ENCODE measurements at regions not wholly inside any gene's neighbourhood (a gene's known extent, or its start where the extent isn't known, plus 50 kb on each side); places are given as distances from the start of the nearest gene placed in this dataset.

- TF ChIP-seq ZNF565 (CRISPR knock-in tag; conservative IDR thresholded peaks at IDR 0.05; ENCODE audit: low read depth) (no peak), PPARA (CRISPR knock-in tag; IDR thresholded peaks at IDR 0.05; ENCODE audit: borderline replicate concordance) (no peak), RARB (CRISPR knock-in tag; IDR thresholded peaks at IDR 0.05) (no peak), ZC3H10 (CRISPR knock-in tag; IDR thresholded peaks at IDR 0.05) (no peak), GLIS3 (CRISPR knock-in tag; IDR thresholded peaks at IDR 0.05) (no peak), OSR1 (CRISPR knock-in tag; IDR thresholded peaks at IDR 0.05) (no peak), TSHZ2 (CRISPR knock-in tag; IDR thresholded peaks at IDR 0.05) (no peak), BACH2 (CRISPR knock-in tag; IDR thresholded peaks at IDR 0.05; ENCODE audit: borderline replicate concordance) (no peak), CSRNP3 (CRISPR knock-in tag; IDR thresholded peaks at IDR 0.05) (no peak), CREB5 (CRISPR knock-in tag; IDR thresholded peaks at IDR 0.05; ENCODE audit: low read depth) (no peak), ISL1 (CRISPR knock-in tag; IDR thresholded peaks at IDR 0.05) (no peak), ZNF8 (CRISPR knock-in tag; IDR thresholded peaks at IDR 0.05) (no peak), TOX (CRISPR knock-in tag; IDR thresholded peaks at IDR 0.05; ENCODE audit: borderline replicate concordance) (no peak), ZFP30 (CRISPR knock-in tag; IDR thresholded peaks at IDR 0.05) (no peak), SNAI2 (CRISPR knock-in tag; IDR thresholded peaks at IDR 0.05) (no peak), TCF4 (CRISPR knock-in tag; IDR thresholded peaks at IDR 0.05; ENCODE audit: borderline replicate concordance) (no peak), ZFP3 (CRISPR knock-in tag; IDR thresholded peaks at IDR 0.05) (no peak)
- no peak for ATAC-seq
Observed at GRCh38 chr5:142532781-142533176, 153.1 kb downstream of the FGF1 start.

- no peak for TF ChIP-seq TOX (CRISPR knock-in tag; IDR thresholded peaks at IDR 0.05; ENCODE audit: borderline replicate concordance)
- no peak for TF ChIP-seq SNAI2 (CRISPR knock-in tag; IDR thresholded peaks at IDR 0.05)
- no peak for TF ChIP-seq RARB (CRISPR knock-in tag; IDR thresholded peaks at IDR 0.05)
- TF ChIP-seq CSRNP3 (CRISPR knock-in tag; IDR thresholded peaks at IDR 0.05), result no peak
- no peak for TF ChIP-seq BACH2 (CRISPR knock-in tag; IDR thresholded peaks at IDR 0.05; ENCODE audit: borderline replicate concordance)
- no peak for TF ChIP-seq ZNF565 (CRISPR knock-in tag; conservative IDR thresholded peaks at IDR 0.05; ENCODE audit: low read depth)
- TF ChIP-seq GLIS3 (CRISPR knock-in tag; IDR thresholded peaks at IDR 0.05), result no peak
- TF ChIP-seq ZC3H10 (CRISPR knock-in tag; IDR thresholded peaks at IDR 0.05), result no peak
- TF ChIP-seq PPARA (CRISPR knock-in tag; IDR thresholded peaks at IDR 0.05; ENCODE audit: borderline replicate concordance), result no peak
- no peak for TF ChIP-seq ZNF70 (CRISPR knock-in tag; IDR thresholded peaks at IDR 0.05)
- no peak for TF ChIP-seq PATZ1 (CRISPR knock-in tag; IDR thresholded peaks at IDR 0.05; ENCODE audit: borderline replicate concordance)
- no peak for TF ChIP-seq ZFP3 (CRISPR knock-in tag; IDR thresholded peaks at IDR 0.05)
- TF ChIP-seq POU6F1 (CRISPR knock-in tag; IDR thresholded peaks at IDR 0.05; ENCODE audit: borderline replicate concordance, low read depth), result no peak
- TF ChIP-seq ZNF8 (CRISPR knock-in tag; IDR thresholded peaks at IDR 0.05), result no peak
- no peak for TF ChIP-seq ISL1 (CRISPR knock-in tag; IDR thresholded peaks at IDR 0.05)
- no peak for TF ChIP-seq CSDC2 (CRISPR knock-in tag; IDR thresholded peaks at IDR 0.05)
- no peak for TF ChIP-seq ESRRG (CRISPR knock-in tag; IDR thresholded peaks at IDR 0.05)
- no peak for TF ChIP-seq TSHZ2 (CRISPR knock-in tag; IDR thresholded peaks at IDR 0.05)
- no peak for TF ChIP-seq OSR1 (CRISPR knock-in tag; IDR thresholded peaks at IDR 0.05)
- TF ChIP-seq ARNTL (CRISPR knock-in tag; IDR thresholded peaks at IDR 0.05; ENCODE audit: borderline replicate concordance, low read depth), result no peak
- no peak for ATAC-seq
Observed at GRCh38 chr5:142531977-142532780, 153.7 kb downstream of the FGF1 start.

All from SK-N-SH treated with all-trans-retinoic acid at 6 μM for 48 hours (cell line).